Endothelial cell of umbilical vein (primary cell): ENCODE measurements at regions not wholly inside any gene's neighbourhood (a gene's known extent, or its start where the extent isn't known, plus 50 kb on each side); places are given as distances from the start of the nearest gene placed in this dataset.

Source experiments
- BruUV-seq: library from RNA; stranded (reverse); fragments of 400-500 nt; replicated peaks from 2 replicates; lab custom pipeline; 2021; lab: Mats Ljungman, UMichigan
- CTCF ChIA-PET: fragments of 300-600, 350-600 bp; sonication (Branson Sonifier 250); formaldehyde crosslinking; loops from one replicate; lab custom pipeline; 2021; ENCODE audit warnings: antibody characterized with exemption, inconsistent platforms; lab: Charles Lee
- POLR2A ChIA-PET: fragments of 300-600, 350-600 bp; sonication (Branson Sonifier 250); formaldehyde crosslinking; loops from one replicate; lab custom pipeline; 2021; ENCODE audit warnings: antibody characterized with exemption, inconsistent platforms; lab: Charles Lee
- DNase-seq: peaks from one replicate; pipeline ENCODE4 v3.0.0-alpha.2; 2011; ENCODE audit warnings: low read depth, low spot score
- FAIRE-seq: peaks from 2 replicates; lab custom pipeline; 2011; peaks lifted over from hg19 to GRCh38; lab: Jason Lieb, UNC
- H2AFZ ChIP-seq: 2 replicates; pipeline ENCODE4 v1.6.0; 2012; ENCODE audit warnings: low read depth, low read length, control low read depth, inconsistent platforms
- H3K27ac ChIP-seq: 2 replicates; pipeline ENCODE4 v1.5.1; 2011; ENCODE audit warnings: low read depth, mild to moderate bottlenecking, control low read depth, low read length, moderate library complexity; ENCODE audit not compliant: insufficient read depth
- H3K27me3 ChIP-seq, 2 experiments: 2 replicates each; pipeline versions ENCODE4 v1.6.0 to v1.6.1; 2011; ENCODE audit warnings: low read length in 2 of 2, mixed read lengths in 1 of 2; ENCODE audit not compliant: control insufficient read depth in 2 of 2, insufficient read depth in 2 of 2
- H3K36me3 ChIP-seq, 2 experiments: 2 replicates in 1 of 2; 3 replicates in 1 of 2; pipeline ENCODE4 v1.5.1; 2011; ENCODE audit warnings: low read length in 2 of 2, mild to moderate bottlenecking in 1 of 2, moderate library complexity in 1 of 2; ENCODE audit not compliant: control insufficient read depth in 2 of 2, insufficient read depth in 2 of 2; ENCODE audit errors: extremely low read depth in 1 of 2
- H3K4me1 ChIP-seq: 3 replicates; pipeline ENCODE4 v1.5.1; 2011; ENCODE audit warnings: mild to moderate bottlenecking, low read length; ENCODE audit not compliant: control insufficient read depth, insufficient read depth; ENCODE audit errors: extremely low read depth
- H3K4me2 ChIP-seq: 2 replicates; pipeline ENCODE4 v1.6.1; 2011; ENCODE audit warnings: low read length, control low read depth, mixed read lengths; ENCODE audit not compliant: insufficient read depth
- H3K4me3 ChIP-seq, 3 experiments: fragments of 200-600 bp in 1 of 3; sonication (generic), shearing (Covaris generic) in 1 of 3; replicated peaks in 1 of 3; 2 replicates each; pipeline ENCODE4 v1.5.1; 2011 to 2016; ENCODE audit warnings: control low read depth in 3 of 3, low read length in 3 of 3, mild to moderate bottlenecking in 2 of 3, inconsistent platforms in 1 of 3, low read depth in 1 of 3, moderate library complexity in 1 of 3; ENCODE audit not compliant: insufficient read depth in 1 of 3
- H3K79me2 ChIP-seq: 2 replicates; pipeline ENCODE4 v1.6.0; 2012; ENCODE audit warnings: low read length, inconsistent platforms; ENCODE audit not compliant: control insufficient read depth, insufficient read depth
- H3K9ac ChIP-seq: replicated peaks from 2 replicates; pipeline ENCODE3; 2011; ENCODE audit warnings: low read length, control low read depth; ENCODE audit not compliant: insufficient read depth; ENCODE audit errors: extremely low read depth
- H3K9me1 ChIP-seq: replicated peaks from 3 replicates; pipeline ENCODE4 v1.6.0; 2011; ENCODE audit warnings: mild to moderate bottlenecking, low read length; ENCODE audit not compliant: control insufficient read depth, insufficient read depth; ENCODE audit errors: extremely low read depth
- H3K9me3 ChIP-seq: replicated peaks from 2 replicates; pipeline ENCODE4 v1.5.1; 2012; ENCODE audit warnings: low read length, inconsistent platforms; ENCODE audit not compliant: control insufficient read depth, insufficient read depth
- H4K20me1 ChIP-seq: replicated peaks from 2 replicates; pipeline ENCODE3; 2011; ENCODE audit warnings: mild to moderate bottlenecking, low read length; ENCODE audit not compliant: control insufficient read depth, insufficient read depth; ENCODE audit errors: extremely low read depth
- EZH2 ChIP-seq: IDR thresholded peaks from 2 replicates; pipeline ENCODE4 v1.6.1; 2012; ENCODE audit warnings: borderline replicate concordance, low read depth, mild to moderate bottlenecking, moderate library complexity, low read length, inconsistent platforms; ENCODE audit not compliant: severe bottlenecking
- MYC ChIP-seq: IDR thresholded peaks from one replicate; pipeline ENCODE4 v1.6.1; 2011; ENCODE audit warnings: mild to moderate bottlenecking, low read depth, low read length
- POLR2AphosphoS5 ChIP-seq: IDR thresholded peaks from 2 replicates; pipeline ENCODE4 v1.6.1; 2012; ENCODE audit warnings: low read depth, mild to moderate bottlenecking, control low read depth, low read length, moderate library complexity; ENCODE audit not compliant: insufficient read depth
- dilution Hi-C: fragments of 300-500 bp; cut with MboI; formaldehyde crosslinking; loops from one replicate; pipeline ENCODE4 v1.15.0; 2019; ENCODE audit warnings: low sequenced_read_pairs; ENCODE audit not compliant: extremely low pct_ligation_motif_present
- intact Hi-C: fragments of 100-400 bp; cut with micrococcal nuclease; formaldehyde crosslinking; loops from one replicate; pipeline ENCODE4 v1.10.0; 2022

DNA sequence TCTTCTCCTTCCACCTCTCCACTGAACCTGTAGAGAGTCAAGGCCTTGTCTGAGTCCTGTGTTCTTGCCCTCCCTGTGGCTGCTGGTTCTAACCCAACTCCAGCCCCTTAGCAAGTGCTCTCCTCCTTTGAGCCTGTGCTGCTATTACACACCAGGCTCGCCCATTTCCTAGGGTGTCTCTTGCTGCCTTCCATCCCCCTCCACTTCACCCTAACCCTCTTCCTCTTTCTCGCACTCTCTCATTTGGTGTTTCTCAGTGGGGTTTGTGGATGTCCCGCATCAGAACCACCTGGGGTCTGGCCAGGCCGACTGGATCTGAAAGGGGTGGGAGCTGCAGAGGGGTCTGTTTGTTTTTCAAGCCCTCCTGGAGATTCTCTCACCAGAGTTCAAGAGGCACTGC is 156.7 kb downstream of the SPRY1 start:
- H3K4me2 ChIP-seq = no peak overlapping the region
- no peaks in the 10 kb centered on the region for H3K9me1 ChIP-seq
- H3K27me3 ChIP-seq = peaks cover 41 to 54% of the 10 kb centered on the region in 2 experiments
- H3K27ac ChIP-seq = no peak overlapping the region
- no peaks in the 10 kb centered on the region for H4K20me1 ChIP-seq
- dilution Hi-C loops = no loop called here
- H2AFZ ChIP-seq = no peak overlapping the region
- FAIRE-seq (no peak), DNase-seq (no peak)
- H3K36me3 ChIP-seq = no peaks in the 10 kb centered on the region
- ChIA-PET POLR2A (no interaction called here), CTCF (interaction anchor here (0.9 to 2.4 kb wide), 2 partner anchors 12 to 154 kb away, joined by 3 to 10 read pairs; no protein-coding TSS in a partner anchor)
- no peak for TF ChIP-seq POLR2AphosphoS5
- no peak overlapping the region for H3K9ac ChIP-seq
- peaks cover 20% of the 10 kb centered on the region for H3K4me1 ChIP-seq
- H3K4me3 ChIP-seq = no peak overlapping the region
- intact Hi-C loops = loop anchor here (10.0 kb wide), 1 partner anchor 298 kb away; no protein-coding TSS in a partner anchor
- no peaks in the 10 kb centered on the region for H3K79me2 ChIP-seq
- H3K9me3 ChIP-seq = no peaks in the 10 kb centered on the region
- BruUV-seq = no TSS peak

- TF ChIP-seq EZH2 (no peak), MYC (no peak)
- intact Hi-C loops = loop anchor here (10.0 kb wide), 1 partner anchor 299 kb away; no protein-coding TSS in a partner anchor
- no peak overlapping the region for H3K9ac ChIP-seq
- H3K27ac ChIP-seq = no peak overlapping the region
- no TSS peak for BruUV-seq
- no peaks in the 10 kb centered on the region for H3K9me1 ChIP-seq
- H3K79me2 ChIP-seq = no peaks in the 10 kb centered on the region
- no peak overlapping the region for H3K4me2 ChIP-seq
- H3K9me3 ChIP-seq = no peaks in the 10 kb centered on the region
- no peaks in the 10 kb centered on the region for H3K36me3 ChIP-seq
- H3K4me3 ChIP-seq = no peak overlapping the region
- H2AFZ ChIP-seq = no peak overlapping the region
- dilution Hi-C loops = no loop called here
- no peak for FAIRE-seq
- POLR2A ChIA-PET = no interaction called here
- DNase-seq = no peak
- H3K4me1 ChIP-seq = peaks cover 20% of the 10 kb centered on the region
- H4K20me1 ChIP-seq = no peaks in the 10 kb centered on the region
- peaks cover 37 to 47% of the 10 kb centered on the region in 2 experiments for H3K27me3 ChIP-seq
- CTCF ChIA-PET = interaction anchor here (1.0 to 1.7 kb wide), 4 partner anchors 10 to 449 kb away, joined by 3 to 24 read pairs (median 5); no protein-coding TSS in a partner anchor
Measured at GRCh38 chr4:123553733-123554637, 157.4 kb downstream of the SPRY1 start.
